T-helper 1 cell (primary cell): ENCODE measurements at regions not wholly inside any gene's neighbourhood (a gene's known extent, or its start where the extent isn't known, plus 50 kb on each side); places are given as distances from the start of the nearest gene placed in this dataset.
A peak's percentile ranks its signal among the peaks of the same experiment; 100 is the strongest.
"Not testable (repeated sequence)": the region's sequence is repeated elsewhere in the genome, so short reads cannot be mapped to it uniquely, and the experiment has no call there.

Source experiments
- DNase-seq, 5 donors: peaks; one replicate each; pipeline ENCODE4 v3.0.0-alpha.2; 2012 to 2020

GRCh38 chr3:35215525-35216500 lies 423.5 kb upstream of the ARPP21 start:
- DNase-seq, result peak in 1 of 5 donors; percentile 1

DNA sequence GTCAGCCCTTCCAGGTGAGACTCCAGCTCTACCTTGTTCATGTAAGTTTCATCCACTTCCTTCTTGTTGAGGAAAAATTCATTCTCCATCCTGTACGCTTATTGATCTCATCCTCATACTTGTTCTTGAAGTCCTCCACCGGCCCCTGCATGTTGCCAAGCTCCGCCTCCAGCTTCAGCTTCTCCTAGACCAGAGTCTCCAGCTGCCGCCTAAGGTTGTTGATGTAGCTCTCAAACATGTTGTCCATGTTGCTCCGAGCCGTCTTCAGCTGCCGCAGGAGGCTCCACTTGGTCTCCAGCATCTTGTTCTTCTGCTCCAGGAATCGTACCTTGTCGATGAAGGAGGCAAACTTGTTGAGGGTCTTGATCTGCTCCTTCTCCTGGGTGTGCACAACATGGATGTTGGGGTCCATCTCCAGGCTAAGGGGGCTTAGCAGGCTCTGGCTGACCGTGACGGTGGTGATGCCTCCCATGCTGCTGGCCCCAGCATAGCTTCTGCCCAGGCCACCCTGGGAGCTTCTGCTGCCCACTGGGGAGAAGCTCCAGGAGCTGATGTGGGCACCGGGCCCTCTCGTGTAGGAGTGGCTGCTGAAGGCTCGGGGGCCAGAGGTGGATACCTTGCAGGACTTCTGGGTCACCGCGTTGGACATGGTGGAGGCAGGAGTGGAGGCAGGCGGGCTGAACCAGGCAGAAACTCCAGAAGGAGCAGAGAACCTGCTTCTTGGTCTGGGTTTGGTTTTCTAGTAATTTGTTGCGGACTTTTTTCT lies 422.6 kb upstream of the ARPP21 start:
- DNase-seq, result no peak

DNA sequence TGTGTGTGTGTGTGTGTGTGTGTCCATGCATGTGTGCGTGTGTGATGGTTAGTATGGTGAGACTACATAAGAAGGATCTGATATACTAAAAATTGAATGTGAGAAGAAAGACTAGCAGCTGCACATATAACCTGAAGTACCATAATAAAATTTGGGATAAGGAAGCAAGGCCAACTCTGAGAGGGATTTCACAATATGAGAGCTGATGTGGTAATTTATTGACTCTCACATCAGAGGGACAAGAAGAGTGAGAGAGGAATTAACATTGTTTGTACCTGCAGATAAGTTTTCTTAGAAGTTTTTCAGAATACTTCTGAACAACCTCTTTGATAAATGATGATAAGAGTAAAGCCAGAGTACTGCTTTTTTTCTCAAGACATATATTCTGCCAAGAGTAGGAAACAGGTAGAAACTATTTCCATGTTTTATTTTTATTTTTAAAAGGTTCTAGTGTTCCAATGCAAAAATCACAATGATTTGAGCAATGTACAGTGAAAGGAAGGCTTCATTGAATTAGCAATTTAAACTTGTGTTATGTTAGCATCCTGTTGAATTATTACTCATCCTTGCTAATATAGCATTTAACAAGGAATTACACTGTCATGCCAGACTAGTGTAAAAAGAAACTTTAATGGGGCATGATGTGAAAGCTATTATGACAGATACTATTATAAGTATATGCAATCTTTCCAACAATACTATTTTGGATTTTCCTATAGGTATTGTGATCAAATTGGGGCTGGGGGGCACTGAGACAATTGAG lies 415.5 kb upstream of the ARPP21 start:
- no peak for DNase-seq

DNA sequence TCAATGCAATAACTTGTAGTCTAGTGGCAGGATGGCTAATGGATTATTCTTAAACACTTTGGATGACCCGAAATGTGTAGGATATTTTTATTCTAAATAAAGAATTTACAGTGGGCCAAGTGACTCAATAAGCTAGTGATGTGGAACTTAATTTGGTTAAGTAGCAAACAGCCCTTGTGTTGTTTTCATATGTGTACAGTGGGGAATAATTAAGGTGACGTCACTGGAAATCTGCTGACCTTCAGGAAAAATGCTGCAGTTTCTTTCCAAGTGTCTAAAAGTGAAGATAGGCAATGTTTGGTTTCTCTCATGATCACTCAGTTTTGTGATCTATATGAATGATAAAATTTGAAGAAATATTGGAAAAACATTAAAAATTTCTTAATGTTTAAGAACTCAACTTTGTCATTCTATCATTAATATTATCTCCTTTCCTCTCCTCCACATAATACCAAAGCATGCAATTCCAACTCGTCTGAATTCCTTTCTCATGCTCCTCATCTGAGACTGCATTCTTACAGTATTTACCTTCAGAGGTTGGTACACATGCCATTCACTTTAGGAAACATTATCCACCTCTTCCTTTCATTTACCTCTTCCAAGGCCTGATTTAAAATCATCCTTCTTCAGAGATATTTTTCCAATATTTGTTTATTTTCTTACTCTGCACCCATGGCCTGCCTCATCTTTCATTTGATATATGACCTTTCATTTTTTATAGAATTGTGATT lies 414.6 kb upstream of the ARPP21 start:
- no peak for DNase-seq

DNA sequence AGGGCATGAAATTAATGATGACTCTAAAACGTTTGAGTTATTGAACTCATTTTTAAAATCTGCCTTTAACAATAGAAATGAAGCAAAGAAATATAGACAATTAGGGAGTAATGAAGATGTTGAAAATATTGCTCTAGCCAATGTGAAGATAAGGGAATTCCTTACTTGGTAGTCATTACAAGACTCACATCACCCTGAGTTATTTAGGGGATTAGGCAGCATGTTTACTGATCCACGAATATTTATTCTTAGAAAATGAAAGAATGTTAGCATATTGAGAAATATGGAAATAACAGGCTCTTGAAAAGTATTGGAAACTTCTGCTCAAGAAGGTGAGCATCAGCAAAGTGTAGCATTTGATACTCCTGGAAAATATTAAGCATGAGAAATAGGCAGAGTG lies 398.1 kb upstream of the ARPP21 start:
- no peak for DNase-seq

GRCh38 chr3:35254917-35255316 lies 384.4 kb upstream of the ARPP21 start:
- DNase-seq, result no peak

DNA sequence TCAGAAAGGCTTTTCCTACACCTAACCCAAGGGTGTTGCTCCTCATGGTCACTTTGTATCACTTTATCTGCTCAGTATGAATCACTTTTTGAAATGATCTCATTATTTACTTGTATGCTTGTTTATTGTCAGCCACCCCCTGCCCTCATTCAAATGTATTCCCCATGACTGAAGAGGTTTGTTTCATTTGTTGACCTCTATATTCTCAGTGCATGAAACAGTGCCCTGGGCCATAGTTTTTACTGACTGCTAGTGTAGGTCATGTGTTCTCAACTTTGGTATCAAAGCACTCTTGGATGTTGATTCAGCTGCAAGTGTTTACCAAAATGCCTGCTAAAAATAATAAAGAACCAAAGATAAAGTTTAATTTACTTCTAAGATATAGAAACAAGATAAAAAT lies 381.7 kb upstream of the ARPP21 start:
- no peak for DNase-seq

- DNase-seq, result no peak
These were observed 376.9 kb upstream of the ARPP21 start for GRCh38 chr3:35262406-35262805.

DNA sequence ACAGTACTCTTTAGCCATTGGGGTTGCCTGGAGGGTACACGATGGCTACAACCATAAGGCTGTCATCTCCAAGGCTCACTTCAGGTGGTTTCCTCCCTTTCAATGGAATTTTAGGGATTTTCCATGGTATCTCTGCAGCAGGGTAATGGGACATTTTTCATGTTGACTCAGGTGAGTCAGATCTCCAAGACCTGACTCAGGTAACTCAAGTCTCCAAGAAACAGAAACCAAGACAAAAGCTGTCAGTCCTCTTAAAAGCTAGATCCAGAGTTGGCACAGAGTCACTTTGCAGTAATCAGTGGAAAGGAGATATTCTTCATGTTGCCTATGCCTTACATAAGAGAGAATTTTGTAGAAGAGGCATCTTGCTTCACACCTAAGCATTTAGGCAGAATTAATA lies 375.8 kb upstream of the ARPP21 start:
- DNase-seq, result no peak

DNA sequence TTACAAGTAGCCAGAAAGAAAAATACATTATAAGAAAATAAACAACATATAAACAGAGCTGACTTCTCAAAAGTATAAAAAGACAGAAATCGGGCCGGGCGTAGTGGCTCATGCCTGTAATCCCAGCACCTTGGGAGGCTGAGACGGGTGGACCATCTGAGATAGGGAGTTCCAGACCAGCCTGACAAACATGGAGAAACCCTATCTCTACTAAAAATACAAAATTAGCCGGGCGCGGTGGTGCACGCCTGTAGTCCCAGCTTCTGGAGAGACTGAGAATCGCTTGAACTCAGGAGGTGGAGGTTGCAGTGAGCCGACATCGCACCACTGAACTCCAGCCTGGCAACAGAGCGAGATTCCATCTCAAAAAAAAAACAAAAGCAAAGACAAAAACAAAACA lies 373.3 kb upstream of the ARPP21 start:
- not testable (repeated sequence) for DNase-seq

- DNase-seq, result no peak
These were observed 363.6 kb upstream of the ARPP21 start for GRCh38 chr3:35275768-35276167.

DNA sequence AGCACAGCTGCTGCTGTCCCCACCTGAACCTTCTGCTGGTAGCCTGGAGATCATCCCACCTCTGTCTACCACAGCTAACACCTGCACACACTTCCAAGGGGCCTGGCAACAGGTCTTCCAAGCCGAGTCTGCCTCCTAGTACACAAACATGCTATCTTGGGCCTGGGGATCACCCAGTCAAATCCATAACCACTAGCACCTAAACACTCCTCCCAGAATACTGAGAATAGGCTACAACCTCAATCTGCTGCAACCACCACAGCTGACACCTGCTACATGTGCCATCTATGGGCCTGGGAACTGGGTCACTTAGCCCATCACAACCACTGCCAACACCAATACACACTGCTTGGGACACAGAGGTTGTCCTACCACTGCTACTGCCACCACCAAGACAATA lies 362.8 kb upstream of the ARPP21 start:
- DNase-seq, result no peak

GRCh38 chr3:35291471-35292236 lies 347.7 kb upstream of the ARPP21 start:
- DNase-seq, result no peak

DNA sequence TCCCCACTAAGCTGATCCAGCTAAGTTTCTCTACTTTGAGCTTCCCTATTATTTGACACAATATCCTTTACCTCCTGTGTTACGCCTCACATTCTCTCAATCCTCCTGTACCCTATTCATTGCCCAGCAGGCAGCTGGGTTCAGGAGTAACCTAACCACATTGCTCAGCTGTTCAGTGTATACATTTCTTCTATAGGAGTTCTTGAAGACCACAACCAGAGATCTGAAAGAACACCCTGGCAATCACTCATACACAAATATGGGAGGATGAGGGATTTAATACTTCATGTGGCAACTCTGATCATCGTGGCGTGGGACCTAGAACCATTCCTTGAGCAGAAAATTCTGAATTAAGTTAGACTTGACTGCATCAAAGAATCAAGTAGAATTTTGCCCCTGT lies 346.8 kb upstream of the ARPP21 start:
- no peak for DNase-seq

DNA sequence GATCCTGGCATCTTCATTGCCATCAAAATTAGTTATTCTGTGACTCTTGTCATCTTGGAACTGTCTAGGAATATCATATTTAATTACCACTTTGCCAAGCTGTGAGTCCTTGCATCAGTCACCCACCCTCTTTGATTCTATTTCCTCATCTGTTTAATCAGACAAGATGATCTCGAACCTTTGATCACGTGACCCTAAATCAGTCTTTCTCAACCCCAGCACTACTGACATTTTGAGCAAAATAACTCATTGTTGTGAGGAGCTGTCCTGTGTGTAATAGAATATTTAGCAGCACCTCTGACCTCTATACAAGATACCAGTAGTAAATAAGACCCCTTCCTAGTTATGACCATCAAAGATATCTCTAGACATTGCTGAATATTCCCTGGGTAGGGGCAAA lies 343.4 kb upstream of the ARPP21 start:
- DNase-seq, result no peak

- DNase-seq, result peak in 1 of 5 donors; percentile 8
These were observed 342.8 kb upstream of the ARPP21 start for GRCh38 chr3:35296533-35296932.

DNA sequence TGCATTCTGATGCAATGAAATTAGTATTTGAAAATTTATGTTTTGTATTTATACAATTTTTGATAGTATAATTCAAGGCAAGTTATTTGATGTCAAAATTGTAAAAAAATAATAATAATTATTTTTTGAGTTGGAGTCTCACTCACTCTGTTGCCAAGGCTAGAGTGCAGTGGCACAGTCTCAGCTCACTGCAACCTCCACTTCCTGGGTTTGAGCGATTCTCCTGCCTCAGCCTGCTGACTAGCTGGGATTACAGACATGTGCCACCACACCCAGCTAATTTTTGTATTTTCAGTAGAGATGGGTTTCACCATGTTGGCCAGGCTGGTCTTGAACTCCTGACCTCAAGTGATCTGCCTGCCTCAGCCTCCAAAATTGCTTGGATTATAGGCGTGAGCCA lies 342.4 kb upstream of the ARPP21 start:
- not testable (repeated sequence) for DNase-seq

GRCh38 chr3:35305406-35305805 lies 333.9 kb upstream of the ARPP21 start:
- DNase-seq, result no peak

DNA sequence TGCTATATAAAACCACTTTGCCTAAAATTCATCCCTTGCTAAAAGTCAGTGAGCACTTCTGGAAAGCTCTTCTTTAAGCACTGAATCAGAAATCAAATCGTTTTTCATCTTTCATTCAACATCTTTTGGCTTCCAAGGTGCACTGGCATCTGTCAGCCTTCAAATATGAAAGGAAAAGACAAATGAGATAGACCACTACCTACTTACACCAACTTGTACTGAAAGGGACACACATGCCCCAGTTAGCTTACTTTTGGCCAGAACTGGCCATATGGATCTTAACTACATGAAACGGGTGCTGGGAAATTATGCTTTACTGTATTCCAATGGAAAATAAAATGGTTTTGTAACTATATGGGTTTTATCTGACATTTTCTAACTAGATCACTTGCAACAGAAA lies 332.0 kb upstream of the ARPP21 start:
- no peak for DNase-seq

DNA sequence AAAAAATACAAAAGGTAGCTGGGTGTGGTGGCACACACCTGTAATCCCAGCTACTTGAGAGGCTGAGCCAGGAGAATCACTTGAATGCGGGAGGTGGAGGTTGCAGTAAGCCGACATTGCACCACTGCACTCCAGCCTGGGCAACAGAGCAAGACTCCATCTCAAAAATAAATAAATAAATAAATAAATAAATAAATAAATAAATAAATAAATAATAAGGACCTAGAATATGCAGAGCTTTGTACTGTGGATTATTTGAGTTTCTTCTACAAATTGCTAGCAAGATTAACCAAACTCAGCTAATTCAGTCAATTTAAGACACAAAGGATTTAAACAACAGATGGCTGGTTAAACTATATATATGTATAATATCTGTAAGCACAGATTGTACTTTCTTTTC lies 322.5 kb upstream of the ARPP21 start:
- DNase-seq, result not testable (repeated sequence)

DNA sequence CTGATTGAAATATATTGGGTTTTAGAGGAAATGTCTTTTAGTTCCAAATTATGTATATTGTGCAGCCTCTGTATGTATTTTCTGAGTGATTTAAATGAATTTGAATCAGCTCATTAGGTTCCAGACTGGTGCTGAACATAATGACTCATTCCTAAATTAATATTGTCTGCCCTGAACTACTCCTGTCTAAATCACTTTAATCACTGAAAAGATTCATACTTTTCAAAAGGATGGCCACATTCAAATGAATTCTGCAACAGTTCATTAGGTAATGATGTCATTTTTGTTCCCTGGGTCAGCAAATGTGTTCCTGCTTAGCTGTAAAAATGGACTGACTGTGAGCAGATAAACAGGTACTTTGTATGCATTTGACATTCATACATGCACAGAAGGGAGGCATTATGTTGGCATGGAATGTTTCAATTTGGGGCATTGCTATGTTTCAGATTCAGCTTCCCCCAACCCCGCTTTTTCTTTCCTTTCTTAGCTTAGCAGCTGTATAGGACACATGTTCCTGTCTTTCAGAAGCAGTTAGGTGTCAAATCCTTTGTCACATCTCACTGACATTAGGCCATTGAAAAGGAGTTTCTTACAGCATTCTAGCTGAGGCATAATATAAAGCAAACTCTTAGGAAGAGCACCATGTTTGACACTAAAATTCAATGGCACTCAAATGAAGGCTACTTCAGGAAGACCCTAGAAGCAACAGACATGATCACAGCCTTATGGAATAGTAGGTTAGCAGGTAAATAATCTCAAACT lies 318.5 kb upstream of the ARPP21 start:
- DNase-seq, result no peak
